ENCODE measurements at regions not wholly inside any gene's neighbourhood (a gene's known extent, or its start where the extent isn't known, plus 50 kb on each side); places are given as distances from the start of the nearest gene placed in this dataset.
A peak's percentile ranks its signal among the peaks of the same experiment; 100 is the strongest.

GRCh38 chr7:49102411-49102810, 178.1 kb downstream of the CDC14C start:
- no peak for DNase-seq

GRCh38 chr7:49111706-49112105, 187.4 kb downstream of the CDC14C start:
- DNase-seq = no peak

- DNase-seq = no peak
Measured at GRCh38 chr7:49112222-49112621, 187.9 kb downstream of the CDC14C start.

- no peak for DNase-seq
Measured at GRCh38 chr7:49112647-49113046, 188.3 kb downstream of the CDC14C start.

- no peak for DNase-seq
Measured at GRCh38 chr7:49119706-49120105, 195.4 kb downstream of the CDC14C start.

- DNase-seq = no peak
Measured at GRCh38 chr7:49125246-49125645, 200.9 kb downstream of the CDC14C start.

- no peak for DNase-seq
Measured at GRCh38 chr7:49127359-49127913, 203.1 kb downstream of the CDC14C start.

- no peak for DNase-seq
Measured at GRCh38 chr7:49137978-49138377, 213.6 kb downstream of the CDC14C start.

GRCh38 chr7:49150486-49150885, 226.1 kb downstream of the CDC14C start:
- no peak for DNase-seq

- no peak for DNase-seq
Measured at GRCh38 chr7:49151146-49151545, 226.8 kb downstream of the CDC14C start.

- DNase-seq = no peak
Measured at GRCh38 chr7:49158321-49158720, 234.0 kb downstream of the CDC14C start.

- peak; percentile 33 for DNase-seq
Measured at GRCh38 chr7:49159536-49159935, 235.2 kb downstream of the CDC14C start.

GRCh38 chr7:49166441-49166840, 242.1 kb downstream of the CDC14C start:
- no peak for DNase-seq

GRCh38 chr7:49172639-49173038, 248.3 kb downstream of the CDC14C start:
- DNase-seq = no peak

GRCh38 chr7:49174396-49174795, 250.0 kb downstream of the CDC14C start:
- DNase-seq = no peak

GRCh38 chr7:49187543-49188268, 263.4 kb downstream of the CDC14C start:
- DNase-seq = no peak

GRCh38 chr7:49228426-49229098, 304.2 kb downstream of the CDC14C start:
- no peak for DNase-seq

GRCh38 chr7:49229246-49229645, 304.9 kb downstream of the CDC14C start:
- DNase-seq = no peak

- no peak for DNase-seq
Measured at GRCh38 chr7:49243521-49243920, 319.2 kb downstream of the CDC14C start.

- no peak for DNase-seq
Measured at GRCh38 chr7:49244543-49244942, 320.2 kb downstream of the CDC14C start.

- DNase-seq = no peak
Measured at GRCh38 chr7:49245062-49245461, 320.7 kb downstream of the CDC14C start.

GRCh38 chr7:49247759-49248158, 323.4 kb downstream of the CDC14C start:
- DNase-seq = no peak

- DNase-seq = no peak
Measured at GRCh38 chr7:49255054-49255453, 330.7 kb downstream of the CDC14C start.

GRCh38 chr7:49260538-49260937, 336.2 kb downstream of the CDC14C start:
- no peak for DNase-seq

Measured in right hindlimb (tissue), 1 donor.